Esophagus squamous epithelium (tissue), 4 donors: ENCODE measurements at regions not wholly inside any gene's neighbourhood (a gene's known extent, or its start where the extent isn't known, plus 50 kb on each side); places are given as distances from the start of the nearest gene placed in this dataset.

Source experiments
- CTCF ChIP-seq, 6 experiments: fragments of 450-650 bp in 4 of 6; fragments of 200-600 bp in 2 of 6; sonication (generic) in 2 of 6; IDR thresholded peaks; one replicate each; pipeline ENCODE4 v1.5.1; 2016 to 2019; ENCODE audit warnings: antibody characterized with exemption in 6 of 6, mild to moderate bottlenecking in 4 of 6, moderate library complexity in 4 of 6
- POLR2A ChIP-seq, 4 donors: fragments of 450-650 bp; IDR thresholded peaks; one replicate each; pipeline ENCODE4 v1.6.1; 2017; ENCODE audit warnings: antibody characterized with exemption in 4 of 4, mild to moderate bottlenecking in 4 of 4, moderate library complexity in 3 of 4

- TF ChIP-seq POLR2A (IDR thresholded peaks at IDR 0.05) = no peak
- TF ChIP-seq CTCF (IDR thresholded peaks at IDR 0.05) = no peak
Observed at GRCh38 chr1:222899471-222899870, 84.6 kb downstream of the DISP1 start.
